Thyroid gland (tissue), 4 donors: ENCODE measurements at regions not wholly inside any gene's neighbourhood (a gene's known extent, or its start where the extent isn't known, plus 50 kb on each side); places are given as distances from the start of the nearest gene placed in this dataset.

ENCODE experiments used
- CTCF ChIP-seq, 6 experiments: fragments of 200-600 bp in 3 of 6; fragments of 450-650 bp in 3 of 6; sonication (generic) in 3 of 6; IDR thresholded peaks; one replicate each; pipeline ENCODE4 v1.5.1; 2016 to 2019; ENCODE audit warnings: antibody characterized with exemption in 6 of 6, mild to moderate bottlenecking in 2 of 6, inconsistent platforms in 1 of 6, moderate library complexity in 1 of 6
- POLR2A ChIP-seq, 2 donors: fragments of 450-650 bp; IDR thresholded peaks; one replicate each; pipeline ENCODE4 v1.6.1; 2017; ENCODE audit warnings: antibody characterized with exemption in 2 of 2, mild to moderate bottlenecking in 2 of 2, moderate library complexity in 1 of 2

DNA sequence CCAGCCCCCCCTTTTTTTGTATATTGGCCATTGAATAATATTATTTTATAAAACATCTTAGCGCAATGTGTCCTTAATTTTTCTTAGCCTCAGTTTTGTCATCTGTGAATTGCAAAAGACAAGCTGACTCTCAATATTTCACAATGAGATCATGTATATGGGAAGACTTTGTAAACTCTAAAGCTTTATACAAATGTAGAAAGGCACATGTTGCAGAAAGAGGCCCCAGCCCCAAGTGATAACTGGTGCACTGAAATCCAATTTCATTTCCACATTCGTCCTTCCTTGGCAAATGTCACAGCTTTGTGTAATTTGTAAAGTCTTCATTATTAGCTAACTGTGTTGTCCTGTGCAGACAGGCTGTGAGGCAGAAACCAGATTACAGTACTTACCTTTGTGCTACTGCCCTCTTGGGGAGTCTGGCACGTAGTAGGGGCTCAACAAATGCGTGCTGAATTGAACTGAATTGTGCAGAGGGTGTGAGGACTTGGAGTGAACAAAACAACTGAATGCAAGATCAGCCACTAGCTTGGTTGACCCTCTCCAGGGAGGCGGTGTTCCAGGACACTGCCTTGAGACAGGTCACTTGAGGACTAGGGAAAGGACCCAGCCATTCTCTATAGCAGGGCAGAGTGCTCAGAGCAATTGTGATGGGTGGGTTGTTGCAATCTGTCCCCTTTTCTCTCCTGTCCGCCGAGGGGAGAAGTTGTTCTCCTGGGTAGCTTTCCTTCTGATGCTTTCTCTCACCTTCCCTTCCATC is 74.6 kb downstream of the LMO4 start:
- TF ChIP-seq CTCF (IDR thresholded peaks at IDR 0.05), result no peak
- no peak for TF ChIP-seq POLR2A (IDR thresholded peaks at IDR 0.05)
